ENCODE measurements at regions not wholly inside any gene's neighbourhood (a gene's known extent, or its start where the extent isn't known, plus 50 kb on each side); places are given as distances from the start of the nearest gene placed in this dataset.
"Not testable (repeated sequence)": the region's sequence is repeated elsewhere in the genome, so short reads cannot be mapped to it uniquely, and the experiment has no call there.

DNA sequence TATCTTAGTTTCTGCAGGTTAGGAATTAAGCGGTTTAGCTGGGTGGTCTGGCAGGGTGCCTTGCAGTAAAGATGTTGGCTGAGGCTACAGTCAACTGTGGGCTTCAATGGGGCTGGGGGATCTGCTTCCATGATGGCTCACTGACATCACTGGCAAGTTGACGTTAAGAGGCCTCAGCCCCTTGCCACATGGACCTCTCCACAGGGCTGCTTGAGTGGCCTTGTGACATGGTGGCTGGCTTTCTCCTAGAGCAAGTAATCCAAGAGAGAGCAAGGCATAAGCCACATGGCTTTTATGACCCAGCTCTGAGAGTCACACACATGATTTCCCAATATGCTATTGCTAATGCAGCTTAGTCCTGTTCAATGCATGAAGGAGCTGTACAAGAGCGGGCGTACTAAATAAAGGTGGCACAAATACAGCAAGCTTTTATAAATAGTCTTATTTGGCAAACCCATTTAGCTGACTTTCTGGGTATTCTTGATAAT, 109.1 kb downstream of the SEPTIN7 start:
- DNase-seq (ENCODE audit: low spot score): no peak

GRCh38 chr7:35910621-35911020, 109.8 kb downstream of the SEPTIN7 start:
- DNase-seq (ENCODE audit: low spot score): not testable (repeated sequence)

DNA sequence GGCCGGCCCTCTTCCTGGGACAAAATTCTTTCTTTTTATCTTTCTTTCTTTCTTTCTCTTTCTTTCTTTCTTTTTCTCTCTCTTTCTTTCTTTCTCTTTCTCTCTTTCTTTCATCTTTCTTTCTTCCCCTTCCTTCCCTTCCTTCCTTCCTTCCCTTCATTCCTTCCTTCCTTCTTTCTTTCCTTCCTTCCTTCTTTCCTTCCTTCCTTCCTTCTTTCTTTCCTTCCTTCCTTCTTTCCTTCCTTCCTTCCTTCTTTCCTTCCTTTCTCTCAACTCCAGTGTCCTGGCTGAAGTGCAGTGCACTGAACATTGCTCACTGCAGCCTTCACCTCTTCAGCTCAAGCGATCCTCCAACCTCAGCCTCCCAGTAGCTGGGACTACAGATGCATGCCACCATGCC, 112.5 kb downstream of the SEPTIN7 start:
- not testable (repeated sequence) for DNase-seq (ENCODE audit: low spot score)

GRCh38 chr7:35914214-35914613, 113.4 kb downstream of the SEPTIN7 start:
- DNase-seq (ENCODE audit: low spot score): not testable (repeated sequence)

GRCh38 chr7:35915247-35915955, 114.5 kb downstream of the SEPTIN7 start:
- not testable (repeated sequence) for DNase-seq (ENCODE audit: low spot score)

- not testable (repeated sequence) for DNase-seq (ENCODE audit: low spot score)
These were observed 117.4 kb downstream of the SEPTIN7 start for GRCh38 chr7:35918217-35918616.

DNA sequence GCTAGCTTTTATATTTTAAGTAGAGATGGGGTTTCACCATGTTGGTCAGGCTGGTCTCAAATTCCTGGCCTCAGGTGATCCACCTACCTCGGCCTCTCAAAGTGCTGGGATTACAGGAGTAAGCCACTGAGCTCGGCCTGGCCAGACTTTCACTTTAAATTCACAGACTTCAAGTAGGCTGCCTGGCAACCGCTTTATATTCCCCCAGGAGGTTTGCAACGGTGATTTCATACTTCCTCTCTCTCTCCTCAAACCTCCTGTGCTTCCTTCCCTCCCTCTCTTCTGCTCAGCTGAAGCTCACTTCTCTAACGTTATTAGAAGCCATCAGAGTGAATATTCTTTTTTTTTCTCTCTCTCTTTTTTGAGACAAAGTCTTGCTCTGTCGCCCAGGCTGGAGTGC, 118.8 kb downstream of the SEPTIN7 start:
- DNase-seq (ENCODE audit: low spot score): not testable (repeated sequence)

DNA sequence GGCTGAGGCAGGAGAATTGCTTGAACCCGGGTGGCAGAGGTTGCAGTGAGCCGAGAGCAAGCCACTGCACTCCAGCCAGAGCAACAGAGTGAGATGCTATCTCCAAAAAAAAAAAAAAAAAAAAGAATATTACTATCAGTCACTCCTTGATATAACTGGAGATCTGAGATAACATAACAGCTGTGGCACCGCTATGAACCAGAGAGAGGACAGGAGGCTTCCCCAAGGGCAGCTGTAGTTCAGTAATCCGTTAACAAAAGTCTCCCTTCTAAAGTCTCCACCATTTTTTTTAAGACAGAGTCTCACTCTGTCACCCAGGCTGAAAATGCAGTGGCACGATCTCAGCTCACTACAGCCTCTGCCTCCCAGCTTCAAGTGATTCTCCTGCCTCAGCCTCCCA, 120.5 kb downstream of the SEPTIN7 start:
- DNase-seq (ENCODE audit: low spot score): not testable (repeated sequence)

GRCh38 chr7:35924668-35925067, 123.8 kb downstream of the SEPTIN7 start:
- not testable (repeated sequence) for DNase-seq (ENCODE audit: low spot score)

DNA sequence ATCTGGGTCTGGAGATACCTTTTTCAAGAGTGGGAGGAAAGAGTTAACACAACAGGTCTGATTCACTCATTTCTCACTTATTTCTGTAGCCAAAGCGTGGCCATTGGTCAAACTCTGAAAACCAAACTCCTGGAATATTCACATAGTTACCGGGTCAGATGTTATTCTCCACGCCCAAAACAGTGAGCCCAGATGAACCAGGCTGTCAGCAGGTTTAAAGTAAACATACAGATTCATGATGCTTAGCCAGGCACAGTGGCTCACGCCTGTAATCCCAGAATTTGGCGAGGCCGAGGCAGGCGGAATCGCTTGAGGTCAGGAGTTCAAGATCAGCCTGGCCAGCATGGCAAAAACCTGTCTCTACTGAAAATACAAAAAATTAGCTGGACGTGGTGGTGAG, 126.1 kb downstream of the SEPTIN7 start:
- not testable (repeated sequence) for DNase-seq (ENCODE audit: low spot score)

- not testable (repeated sequence) for DNase-seq (ENCODE audit: low spot score)
These were observed 130.3 kb downstream of the SEPTIN7 start for GRCh38 chr7:35931134-35931533.

DNA sequence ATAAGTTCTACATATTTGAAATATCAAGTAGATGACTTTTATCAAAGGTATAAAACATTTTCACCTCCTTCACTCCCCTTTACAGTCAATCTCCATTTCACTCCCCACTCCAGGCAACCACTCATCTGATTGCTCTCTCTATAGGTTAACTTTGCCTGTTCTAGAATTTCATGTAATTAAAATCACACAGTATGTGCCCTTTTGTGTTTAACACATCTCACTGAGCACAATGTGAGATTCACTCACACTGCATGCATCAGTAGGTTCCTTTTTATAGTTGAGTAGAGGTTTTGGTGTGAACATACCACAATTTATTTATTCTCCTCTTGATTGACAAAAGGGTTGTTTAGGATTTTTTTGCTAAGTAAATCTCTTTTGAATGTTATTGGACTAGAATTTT, 130.7 kb downstream of the SEPTIN7 start:
- not testable (repeated sequence) for DNase-seq (ENCODE audit: low spot score)

DNA sequence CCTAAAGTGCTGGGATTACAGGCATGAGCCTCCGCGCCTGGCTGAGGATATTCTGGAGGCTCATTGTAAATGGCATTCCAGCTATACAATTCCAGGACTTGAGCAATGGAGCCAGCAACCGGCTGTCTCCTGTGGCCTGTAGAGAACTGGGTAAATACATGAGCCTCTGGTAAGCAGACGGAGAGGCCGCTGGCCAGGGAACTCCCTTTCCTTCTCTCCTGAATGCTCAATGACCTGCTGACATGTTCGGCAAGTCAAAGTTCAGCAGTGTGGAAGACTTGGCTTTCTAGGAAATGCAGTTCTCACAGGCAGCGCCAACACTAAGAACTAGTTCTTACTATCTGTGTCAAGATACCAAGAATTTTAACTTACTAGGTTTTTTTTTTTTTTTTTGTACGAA, 139.8 kb downstream of the SEPTIN7 start:
- not testable (repeated sequence) for DNase-seq (ENCODE audit: low spot score)

DNA sequence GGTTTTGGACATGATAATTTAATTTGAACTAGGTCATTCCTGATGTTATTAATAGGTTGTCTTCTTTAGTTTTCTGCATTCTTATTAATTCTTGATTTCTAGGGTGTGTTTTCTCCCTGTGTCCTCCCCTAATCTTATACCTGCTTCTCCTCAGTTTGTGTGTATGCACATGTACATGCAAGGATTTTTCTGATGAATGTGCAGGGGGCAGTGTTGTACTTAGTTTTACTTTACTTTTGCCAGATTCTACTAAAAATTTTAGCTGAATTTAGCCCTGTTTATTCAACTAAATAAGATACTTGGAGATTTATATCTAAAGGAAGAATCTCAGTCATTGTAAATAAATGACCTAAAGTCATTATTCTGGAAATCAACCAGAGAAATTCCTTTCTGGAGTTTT, 144.8 kb downstream of the SEPTIN7 start:
- not testable (repeated sequence) for DNase-seq (ENCODE audit: low spot score)

DNA sequence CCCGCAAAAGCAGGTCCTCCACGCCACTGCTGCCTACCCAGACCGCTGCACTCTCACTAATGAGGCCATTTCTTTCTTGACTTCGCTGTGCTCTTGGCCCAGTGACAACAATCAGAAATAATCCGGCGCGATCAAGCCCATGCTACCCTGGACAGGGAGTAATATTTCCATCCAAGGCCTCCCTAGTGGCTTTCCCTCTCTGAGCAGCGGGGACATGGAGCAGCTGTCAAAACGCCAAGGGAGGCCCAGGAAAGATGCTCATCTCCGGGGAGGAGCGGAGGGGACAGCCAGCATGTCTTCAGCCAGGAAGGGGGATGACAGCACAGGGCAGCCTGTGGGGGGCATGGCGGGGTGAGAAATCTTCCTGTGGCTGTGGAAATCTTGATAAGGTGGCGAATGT, 154.9 kb downstream of the SEPTIN7 start:
- DNase-seq (ENCODE audit: low spot score): not testable (repeated sequence)

DNA sequence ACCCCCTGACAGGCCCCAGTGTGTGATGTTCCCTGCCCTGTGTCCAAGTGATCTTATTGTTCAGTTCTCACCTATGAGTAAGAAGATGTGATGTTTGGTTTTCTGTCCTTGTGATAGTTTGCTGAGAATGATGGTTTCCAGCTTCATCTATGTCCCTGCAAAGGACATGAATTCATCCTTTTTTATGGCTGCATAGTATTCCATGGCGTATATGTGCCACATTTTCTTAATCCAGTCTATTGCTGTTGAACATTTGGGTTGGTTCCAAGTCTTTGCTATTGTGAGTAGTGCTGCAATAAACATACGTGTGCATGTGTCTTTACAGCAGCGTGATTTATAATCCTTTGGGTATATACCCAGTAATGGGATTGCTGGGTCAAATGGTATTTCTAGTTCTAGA, 156.1 kb downstream of the SEPTIN7 start:
- DNase-seq (ENCODE audit: low spot score): not testable (repeated sequence)

- not testable (repeated sequence) for DNase-seq (ENCODE audit: low spot score)
These were observed 160.4 kb downstream of the SEPTIN7 start for GRCh38 chr7:35961260-35961659.

DNA sequence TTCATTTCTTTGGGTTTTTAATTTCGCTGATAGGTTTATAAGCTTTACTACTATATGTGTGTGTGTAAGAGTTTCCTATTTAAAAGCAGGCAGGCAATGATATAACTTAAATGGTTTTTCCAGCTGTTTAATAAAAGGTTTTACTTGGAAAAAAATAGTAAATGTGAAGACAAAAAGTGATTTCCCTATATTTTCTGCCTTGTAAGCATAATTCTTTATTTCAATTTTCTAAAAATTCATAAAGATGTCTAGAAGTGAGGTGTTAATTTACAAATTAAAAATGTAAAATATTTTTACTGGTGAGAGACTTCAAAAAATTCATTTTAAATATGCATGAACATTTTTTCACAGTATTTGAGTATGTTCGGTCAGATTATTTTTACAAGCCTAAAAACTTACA, 161.8 kb downstream of the SEPTIN7 start:
- DNase-seq (ENCODE audit: low spot score): not testable (repeated sequence)

DNA sequence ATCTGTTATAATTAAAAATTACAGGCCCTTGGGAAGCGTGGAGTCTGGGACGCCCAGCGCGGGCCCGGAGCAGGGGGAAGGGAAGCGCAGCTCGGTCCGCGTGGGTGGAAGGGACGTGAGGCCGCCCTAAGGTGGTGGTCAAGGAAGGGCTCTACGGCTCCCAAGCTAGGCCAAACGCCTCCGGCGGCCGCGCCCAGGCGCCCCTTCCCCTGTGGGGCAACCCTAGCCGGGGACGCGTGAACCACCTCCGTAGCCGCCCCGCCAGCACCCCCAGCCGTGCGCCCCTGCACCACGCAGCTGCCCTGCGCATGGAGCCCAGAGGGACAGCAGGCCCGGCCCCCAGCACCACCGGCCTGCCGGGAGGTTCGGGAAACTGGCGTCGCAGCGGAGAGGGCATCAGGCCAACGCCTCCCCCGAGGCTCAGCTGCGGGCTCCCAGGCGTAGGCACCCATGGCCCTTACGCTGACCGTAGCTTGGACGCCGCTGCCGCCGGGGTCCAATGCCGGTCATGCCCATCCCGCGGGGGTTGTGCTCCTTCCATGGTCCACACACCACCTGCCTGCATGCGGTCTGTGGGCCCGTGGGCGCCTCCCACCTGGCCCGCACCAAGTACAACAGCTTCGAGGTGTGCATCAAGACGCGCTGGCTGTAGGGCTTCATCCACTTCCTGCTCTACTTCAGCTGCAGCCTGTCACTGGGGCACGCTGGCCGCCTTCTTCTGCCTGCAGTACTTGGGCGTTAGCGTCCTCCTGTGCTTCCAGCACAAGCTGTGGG, 166.7 kb downstream of the SEPTIN7 start:
- DNase-seq (ENCODE audit: low spot score): no peak

DNA sequence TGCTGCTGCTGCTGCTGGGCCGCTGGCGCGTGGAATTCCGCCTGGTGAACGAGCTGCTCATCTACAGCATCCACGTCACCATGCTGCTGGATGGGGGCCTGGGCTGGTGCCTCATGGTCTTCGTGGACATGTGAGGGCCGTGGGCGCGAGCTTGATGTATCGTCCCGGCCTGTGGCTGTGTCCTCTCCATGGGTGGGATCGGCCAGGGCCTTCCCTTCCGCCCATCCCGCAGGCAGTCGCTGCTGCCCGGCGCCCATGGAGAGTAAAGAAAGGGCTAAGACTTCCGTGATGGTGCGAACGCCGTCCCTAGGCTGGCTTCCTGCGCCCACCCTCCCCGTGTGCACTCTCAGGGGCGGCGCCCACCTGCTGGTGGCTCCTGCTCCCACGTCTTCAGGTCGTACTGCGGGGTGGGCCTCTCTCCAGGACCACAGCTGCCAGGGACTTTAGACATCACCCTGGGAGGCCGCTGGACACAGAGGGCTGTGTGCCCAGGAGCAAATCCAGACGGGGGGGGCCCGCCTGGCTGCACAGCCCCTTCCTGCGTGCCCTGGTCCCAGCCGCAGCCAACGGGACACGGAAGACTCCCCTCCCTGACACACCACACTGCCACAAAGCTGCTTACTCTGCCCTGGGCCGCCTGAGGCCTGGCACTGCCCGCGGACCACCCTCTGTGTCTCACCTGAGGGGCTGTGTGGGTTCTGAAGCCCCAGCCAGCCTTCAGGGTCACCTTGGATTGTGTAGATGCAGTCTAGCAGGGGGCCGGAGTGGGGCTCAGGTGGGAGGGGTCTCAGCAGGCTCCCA, 167.5 kb downstream of the SEPTIN7 start:
- no peak for DNase-seq (ENCODE audit: low spot score)

- DNase-seq (ENCODE audit: low spot score): no peak
These were observed 168.2 kb downstream of the SEPTIN7 start for GRCh38 chr7:35969066-35969465.

GRCh38 chr7:35970458-35970857, 169.6 kb downstream of the SEPTIN7 start:
- no peak for DNase-seq (ENCODE audit: low spot score)
